ENCODE measurements at regions not wholly inside any gene's neighbourhood (a gene's known extent, or its start where the extent isn't known, plus 50 kb on each side); places are given as distances from the start of the nearest gene placed in this dataset.

DNA sequence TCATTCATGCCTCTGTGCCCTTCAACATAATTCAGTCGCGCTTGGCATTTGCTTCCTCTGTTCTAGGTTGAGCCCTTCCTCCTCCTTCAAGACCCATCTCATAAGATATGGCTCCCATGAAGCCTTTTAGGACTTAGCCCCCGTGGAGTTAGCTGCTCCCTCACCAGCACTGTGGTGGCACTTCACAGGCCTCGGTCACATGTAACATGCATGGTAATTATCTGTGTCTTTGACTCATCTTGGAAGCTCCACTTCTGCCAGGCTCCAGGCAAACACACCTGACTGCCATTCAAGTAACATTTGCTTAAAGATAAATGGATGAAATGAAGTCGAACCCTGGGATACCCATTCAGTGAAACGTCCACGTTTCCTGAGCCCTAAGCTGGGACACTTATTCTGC is 484.7 kb downstream of the EIPR1 start:
- H3K4me1 ChIP-seq (ENCODE audit: control insufficient read depth in 1 of 2, extremely low read depth in 1 of 2, insufficient read depth in 2 of 2, low read length in 2 of 2), result no peaks in the 10 kb centered on the region
- ChIA-PET POLR2A (no interaction called here), CTCF (no interaction called here)
- H3K27me3 Mint-ChIP-seq, result peaks cover 3 to 12% of the 10 kb centered on the region in 2 donors
- 83% methylated on average over 3 of the region's 7 CpGs for WGBS (ENCODE audit: insufficient coverage)
- H3K36me3 ChIP-seq (ENCODE audit: control insufficient read depth in 2 of 2, extremely low read depth in 1 of 2, insufficient read depth in 1 of 2, low read length in 1 of 2), result no peaks in the 10 kb centered on the region
- no peak overlapping the region for H3K27ac ChIP-seq (ENCODE audit: low read length)
- H3K4me3 ChIP-seq (ENCODE audit: control insufficient read depth in 1 of 2, extremely low read depth in 1 of 2, low read length in 1 of 2), result no peak overlapping the region
- no peaks in the 10 kb centered on the region for H3K36me3 Mint-ChIP-seq
- no peak overlapping the region for H3K4me3 Mint-ChIP-seq
- no peak for DNase-seq
- no peaks in the 10 kb centered on the region for H3K4me1 Mint-ChIP-seq
- H3K9me3 ChIP-seq, result no peaks in the 10 kb centered on the region
- peaks cover 0 to 6% of the 10 kb centered on the region in 2 experiments for H3K27me3 ChIP-seq (replicated peaks in 1 of 2; ENCODE audit: control insufficient read depth in 2 of 2, extremely low read depth in 1 of 2, insufficient read depth in 2 of 2, low read length in 1 of 2)
- H3K27ac Mint-ChIP-seq, result no peak overlapping the region
- no peak for ATAC-seq (replicated peaks in 1 of 4)
- no peaks in the 10 kb centered on the region for H3K9me3 Mint-ChIP-seq

DNA sequence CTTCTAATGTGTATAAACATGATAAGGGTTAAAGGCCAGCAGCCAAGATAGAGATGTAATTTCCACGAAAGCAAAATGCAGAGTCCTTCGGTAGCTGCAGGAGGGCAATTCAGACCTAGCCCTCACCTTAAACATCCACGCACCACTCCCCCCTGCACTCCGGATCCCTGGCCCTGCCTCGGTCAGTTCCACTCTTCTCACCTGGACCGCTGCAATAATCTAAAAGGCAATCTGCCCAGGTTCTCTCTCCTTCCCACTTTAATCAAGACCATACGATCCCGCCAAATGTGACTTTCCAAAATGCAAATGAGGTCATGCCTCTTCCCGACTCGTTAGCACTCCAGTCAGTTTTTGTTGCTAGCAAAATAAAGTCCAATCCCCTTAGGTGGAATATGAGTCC is 485.2 kb downstream of the EIPR1 start:
- DNase-seq (no peak), ATAC-seq (replicated peaks in 1 of 4) (no peak)
- H3K27ac ChIP-seq (ENCODE audit: low read length), result no peak overlapping the region
- Mint-ChIP-seq H3K36me3 (no peaks in the 10 kb centered on the region), H3K27me3 (peaks cover 4 to 13% of the 10 kb centered on the region in 2 donors), H3K9me3 (no peaks in the 10 kb centered on the region), H3K4me3 (no peak overlapping the region), H3K27ac (no peak overlapping the region), H3K4me1 (no peaks in the 10 kb centered on the region)
- ChIA-PET POLR2A (no interaction called here), CTCF (no interaction called here)
- 90% methylated on average over 8 of the region's 10 CpGs for WGBS (ENCODE audit: insufficient coverage)
- H3K4me1 ChIP-seq (ENCODE audit: control insufficient read depth in 1 of 2, extremely low read depth in 1 of 2, insufficient read depth in 2 of 2, low read length in 2 of 2), result no peaks in the 10 kb centered on the region
- no peaks in the 10 kb centered on the region for H3K36me3 ChIP-seq (ENCODE audit: control insufficient read depth in 2 of 2, extremely low read depth in 1 of 2, insufficient read depth in 1 of 2, low read length in 1 of 2)
- no peak overlapping the region for H3K4me3 ChIP-seq (ENCODE audit: control insufficient read depth in 1 of 2, extremely low read depth in 1 of 2, low read length in 1 of 2)
- H3K27me3 ChIP-seq (replicated peaks in 1 of 2; ENCODE audit: control insufficient read depth in 2 of 2, extremely low read depth in 1 of 2, insufficient read depth in 2 of 2, low read length in 1 of 2), result peaks cover 0 to 6% of the 10 kb centered on the region in 2 experiments
- H3K9me3 ChIP-seq, result no peaks in the 10 kb centered on the region

DNA sequence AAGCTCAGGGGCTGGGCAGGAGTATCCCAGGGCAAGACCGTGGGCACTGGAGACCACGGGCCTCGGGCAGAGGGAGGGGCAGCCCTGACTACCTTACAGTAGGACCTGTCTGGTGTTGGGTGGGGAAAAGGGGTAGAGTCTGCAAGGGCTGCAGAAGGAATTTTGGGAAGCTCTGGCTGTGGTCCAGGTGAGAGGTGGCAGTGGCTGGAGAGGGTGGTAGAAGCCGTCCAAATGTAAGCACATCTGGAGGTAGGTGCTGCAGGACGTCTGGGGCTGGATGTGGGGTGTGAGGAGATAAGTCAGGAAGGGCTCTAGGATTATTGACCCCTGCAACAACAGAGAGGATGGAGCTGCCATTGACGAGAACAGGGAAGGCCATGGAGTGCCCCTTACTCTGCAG is 486.7 kb downstream of the EIPR1 start:
- 82% methylated on average over 6 of the region's 6 CpGs for WGBS (ENCODE audit: insufficient coverage)
- Mint-ChIP-seq H3K4me1 (no peaks in the 10 kb centered on the region), H3K4me3 (no peak overlapping the region), H3K9me3 (no peaks in the 10 kb centered on the region), H3K27me3 (peaks cover 4 to 16% of the 10 kb centered on the region in 2 donors), H3K27ac (no peak overlapping the region), H3K36me3 (no peaks in the 10 kb centered on the region)
- Histone ChIP-seq H3K4me1 (ENCODE audit: control insufficient read depth in 1 of 2, extremely low read depth in 1 of 2, insufficient read depth in 2 of 2, low read length in 2 of 2) (no peaks in the 10 kb centered on the region), H3K27me3 (replicated peaks in 1 of 2; ENCODE audit: control insufficient read depth in 2 of 2, extremely low read depth in 1 of 2, insufficient read depth in 2 of 2, low read length in 1 of 2) (peaks cover 0 to 6% of the 10 kb centered on the region in 2 experiments), H3K27ac (ENCODE audit: low read length) (no peak overlapping the region), H3K36me3 (ENCODE audit: control insufficient read depth in 2 of 2, extremely low read depth in 1 of 2, insufficient read depth in 1 of 2, low read length in 1 of 2) (no peaks in the 10 kb centered on the region), H3K4me3 (ENCODE audit: control insufficient read depth in 1 of 2, extremely low read depth in 1 of 2, low read length in 1 of 2) (no peak overlapping the region), H3K9me3 (no peaks in the 10 kb centered on the region)
- POLR2A ChIA-PET, result interaction anchor here in 1 of 2 donors (0.8 kb wide), 1 partner anchor 888 kb away, joined by 3 read pairs; no protein-coding TSS in a partner anchor
- no peak for DNase-seq
- CTCF ChIA-PET, result no interaction called here
- no peak for ATAC-seq (replicated peaks in 1 of 4)

DNA sequence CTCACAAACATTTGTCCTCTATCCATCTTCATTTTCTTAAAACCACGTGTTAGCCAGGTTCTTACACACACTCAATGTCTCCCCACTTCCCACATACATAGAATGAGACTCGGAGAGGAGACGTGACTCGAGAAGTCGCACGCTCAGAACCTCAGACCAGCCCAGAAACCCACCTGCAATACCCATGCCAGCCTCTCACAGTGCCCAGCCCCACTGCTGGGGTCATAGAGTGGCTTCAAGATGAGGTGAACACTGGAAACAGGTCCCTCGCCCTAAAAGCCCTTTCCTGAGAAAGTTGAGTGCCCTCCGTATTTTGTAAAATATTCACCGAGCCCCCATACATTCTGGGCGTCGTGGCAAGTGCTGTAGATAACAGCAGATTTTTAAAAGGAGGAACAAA is 487.4 kb downstream of the EIPR1 start:
- no peaks in the 10 kb centered on the region for H3K4me1 ChIP-seq (ENCODE audit: control insufficient read depth in 1 of 2, extremely low read depth in 1 of 2, insufficient read depth in 2 of 2, low read length in 2 of 2)
- no peak overlapping the region for H3K4me3 ChIP-seq (ENCODE audit: control insufficient read depth in 1 of 2, extremely low read depth in 1 of 2, low read length in 1 of 2)
- no peaks in the 10 kb centered on the region for H3K36me3 Mint-ChIP-seq
- H3K9me3 ChIP-seq, result no peaks in the 10 kb centered on the region
- H3K4me3 Mint-ChIP-seq, result no peak overlapping the region
- no peaks in the 10 kb centered on the region for H3K4me1 Mint-ChIP-seq
- H3K27me3 ChIP-seq (replicated peaks in 1 of 2; ENCODE audit: control insufficient read depth in 2 of 2, extremely low read depth in 1 of 2, insufficient read depth in 2 of 2, low read length in 1 of 2), result peaks cover 0 to 6% of the 10 kb centered on the region in 2 experiments
- no peak for ATAC-seq (replicated peaks in 1 of 4)
- H3K27ac Mint-ChIP-seq, result no peak overlapping the region
- H3K27me3 Mint-ChIP-seq, result peaks cover 4 to 16% of the 10 kb centered on the region in 2 donors
- H3K36me3 ChIP-seq (ENCODE audit: control insufficient read depth in 2 of 2, extremely low read depth in 1 of 2, insufficient read depth in 1 of 2, low read length in 1 of 2), result no peaks in the 10 kb centered on the region
- ChIA-PET CTCF (no interaction called here), POLR2A (interaction anchor here in 1 of 2 donors (0.8 kb wide), 1 partner anchor 889 kb away, joined by 3 read pairs; no protein-coding TSS in a partner anchor)
- WGBS (ENCODE audit: insufficient coverage), result 68% methylated on average over 4 of the region's 11 CpGs
- no peak for DNase-seq
- H3K9me3 Mint-ChIP-seq, result no peaks in the 10 kb centered on the region
- H3K27ac ChIP-seq (ENCODE audit: low read length), result no peak overlapping the region

DNA sequence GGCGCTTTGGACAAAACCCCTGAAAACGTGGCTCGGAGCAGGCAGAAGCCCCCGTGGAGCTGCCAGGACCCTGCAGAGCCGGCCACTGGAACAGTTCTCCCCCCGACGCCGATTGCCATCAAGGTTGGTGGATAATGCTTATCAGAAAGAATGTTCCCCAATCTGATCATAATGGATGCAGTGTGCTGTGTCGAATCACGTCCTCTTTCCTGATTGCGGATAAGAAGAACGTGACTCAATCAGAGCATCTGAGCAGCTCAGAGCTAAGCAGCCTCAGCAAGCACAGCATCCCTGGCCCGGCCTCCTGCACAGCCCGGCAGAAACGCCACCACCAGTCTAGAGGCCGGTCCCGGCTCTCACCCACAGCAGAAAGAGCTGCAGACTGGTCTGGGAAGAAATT is 488.0 kb downstream of the EIPR1 start:
- POLR2A ChIA-PET, result no interaction called here
- DNase-seq, result no peak
- no peaks in the 10 kb centered on the region for H3K36me3 ChIP-seq (ENCODE audit: control insufficient read depth in 2 of 2, extremely low read depth in 1 of 2, insufficient read depth in 1 of 2, low read length in 1 of 2)

DNA sequence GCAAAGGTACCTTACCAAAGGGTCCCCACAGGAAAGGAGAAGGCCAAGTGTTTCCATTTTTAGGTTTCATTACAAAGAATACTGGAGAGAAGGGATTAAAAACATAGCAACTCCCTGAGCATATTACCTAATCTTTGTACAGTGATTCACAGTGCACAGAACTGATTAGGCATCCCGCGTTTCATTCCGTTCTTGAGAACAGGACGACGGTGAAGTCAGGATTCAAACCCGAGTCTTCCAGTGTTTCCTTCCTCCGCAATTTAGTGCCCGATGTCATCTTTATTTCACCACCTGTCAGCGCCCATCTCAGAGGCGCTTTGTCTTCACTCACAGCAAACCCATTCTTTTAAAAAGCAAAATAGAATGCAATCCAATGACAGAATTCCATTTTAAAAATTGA is 488.5 kb downstream of the EIPR1 start:
- POLR2A ChIA-PET, result no interaction called here
- WGBS (ENCODE audit: insufficient coverage), result 94% methylated on average over 8 of the region's 10 CpGs
- Mint-ChIP-seq H3K36me3 (no peaks in the 10 kb centered on the region), H3K4me1 (no peaks in the 10 kb centered on the region), H3K4me3 (no peak overlapping the region), H3K27me3 (peaks cover 4 to 21% of the 10 kb centered on the region in 2 donors), H3K27ac (no peak overlapping the region), H3K9me3 (no peaks in the 10 kb centered on the region)
- peaks cover 0 to 6% of the 10 kb centered on the region in 2 experiments for H3K27me3 ChIP-seq (replicated peaks in 1 of 2; ENCODE audit: control insufficient read depth in 2 of 2, extremely low read depth in 1 of 2, insufficient read depth in 2 of 2, low read length in 1 of 2)
- H3K9me3 ChIP-seq, result no peaks in the 10 kb centered on the region
- CTCF ChIA-PET, result no interaction called here
- ATAC-seq (replicated peaks in 1 of 4), result no peak
- no peaks in the 10 kb centered on the region for H3K36me3 ChIP-seq (ENCODE audit: control insufficient read depth in 2 of 2, extremely low read depth in 1 of 2, insufficient read depth in 1 of 2, low read length in 1 of 2)
- H3K27ac ChIP-seq (ENCODE audit: low read length), result no peak overlapping the region
- H3K4me1 ChIP-seq (ENCODE audit: control insufficient read depth in 1 of 2, extremely low read depth in 1 of 2, insufficient read depth in 2 of 2, low read length in 2 of 2), result no peaks in the 10 kb centered on the region
- H3K4me3 ChIP-seq (ENCODE audit: control insufficient read depth in 1 of 2, extremely low read depth in 1 of 2, low read length in 1 of 2), result no peak overlapping the region
- DNase-seq, result no peak

More for the DNA sequence above, 488.0 kb downstream of the EIPR1 start:
- no peak for ATAC-seq (replicated peaks in 1 of 4)
- no peaks in the 10 kb centered on the region for H3K4me1 Mint-ChIP-seq
- H3K27me3 ChIP-seq (replicated peaks in 1 of 2; ENCODE audit: control insufficient read depth in 2 of 2, extremely low read depth in 1 of 2, insufficient read depth in 2 of 2, low read length in 1 of 2), result peaks cover 0 to 6% of the 10 kb centered on the region in 2 experiments
- no peaks in the 10 kb centered on the region for H3K4me1 ChIP-seq (ENCODE audit: control insufficient read depth in 1 of 2, extremely low read depth in 1 of 2, insufficient read depth in 2 of 2, low read length in 2 of 2)
- no peaks in the 10 kb centered on the region for H3K9me3 ChIP-seq
- H3K9me3 Mint-ChIP-seq, result no peaks in the 10 kb centered on the region
- H3K27me3 Mint-ChIP-seq, result peaks cover 4 to 19% of the 10 kb centered on the region in 2 donors
- no peak overlapping the region for H3K4me3 Mint-ChIP-seq
- no peak overlapping the region for H3K4me3 ChIP-seq (ENCODE audit: control insufficient read depth in 1 of 2, extremely low read depth in 1 of 2, low read length in 1 of 2)
- no peak overlapping the region for H3K27ac Mint-ChIP-seq
- no peak overlapping the region for H3K27ac ChIP-seq (ENCODE audit: low read length)
- CTCF ChIA-PET, result no interaction called here
- WGBS (ENCODE audit: insufficient coverage), result 83% methylated on average over 17 of the region's 17 CpGs
- no peaks in the 10 kb centered on the region for H3K36me3 Mint-ChIP-seq

DNA sequence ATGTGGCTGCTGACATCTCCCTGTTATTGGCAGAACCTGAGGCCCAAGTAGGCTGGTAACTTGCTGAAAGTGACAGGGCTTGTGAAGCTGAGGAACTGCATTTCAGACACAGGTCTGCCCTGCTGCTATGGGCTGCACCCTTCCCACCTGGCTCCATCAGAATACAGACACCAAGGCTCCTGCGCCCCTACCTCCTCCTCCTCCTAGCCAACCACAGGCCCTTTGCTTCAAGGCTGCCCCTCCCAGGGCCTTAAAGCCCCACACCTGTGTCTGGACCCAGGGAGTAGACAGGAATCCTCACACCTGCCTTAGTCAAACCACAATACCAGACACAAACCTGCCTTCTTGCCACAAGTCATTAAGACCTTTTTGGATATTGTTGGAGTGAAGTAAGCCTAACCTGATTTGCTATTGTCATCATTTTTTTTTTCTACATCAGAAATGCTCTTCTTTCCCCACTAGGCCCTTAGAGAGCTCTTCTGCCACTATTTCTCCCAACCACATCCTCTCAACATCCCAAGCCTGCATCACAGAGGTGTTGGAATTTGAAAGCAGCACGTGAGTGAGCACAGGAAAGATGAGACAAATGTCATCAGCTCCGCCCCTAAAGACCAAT is 489.7 kb downstream of the EIPR1 start:
- Histone ChIP-seq H3K27ac (ENCODE audit: low read length) (no peak overlapping the region), H3K36me3 (ENCODE audit: control insufficient read depth in 2 of 2, extremely low read depth in 1 of 2, insufficient read depth in 1 of 2, low read length in 1 of 2) (no peaks in the 10 kb centered on the region), H3K4me1 (ENCODE audit: control insufficient read depth in 1 of 2, extremely low read depth in 1 of 2, insufficient read depth in 2 of 2, low read length in 2 of 2) (no peaks in the 10 kb centered on the region), H3K9me3 (no peaks in the 10 kb centered on the region), H3K27me3 (replicated peaks in 1 of 2; ENCODE audit: control insufficient read depth in 2 of 2, extremely low read depth in 1 of 2, insufficient read depth in 2 of 2, low read length in 1 of 2) (peaks cover 0 to 9% of the 10 kb centered on the region in 2 experiments), H3K4me3 (ENCODE audit: control insufficient read depth in 1 of 2, extremely low read depth in 1 of 2, low read length in 1 of 2) (no peak overlapping the region)
- 82% methylated on average over 1 of the region's 3 CpGs for WGBS (ENCODE audit: insufficient coverage)
- Mint-ChIP-seq H3K9me3 (peaks cover 5 to 6% (median 6%) of the 10 kb centered on the region in 3 donors), H3K4me1 (no peaks in the 10 kb centered on the region), H3K27ac (no peak overlapping the region), H3K36me3 (no peaks in the 10 kb centered on the region), H3K4me3 (no peak overlapping the region), H3K27me3 (peaks cover 4 to 21% of the 10 kb centered on the region in 2 donors)
- ATAC-seq (replicated peaks in 1 of 4) (no peak), DNase-seq (no peak)
- ChIA-PET POLR2A (no interaction called here), CTCF (no interaction called here)

Data from T-cell (primary cell).